ENCODE measurements at regions not wholly inside any gene's neighbourhood (a gene's known extent, or its start where the extent isn't known, plus 50 kb on each side); places are given as distances from the start of the nearest gene placed in this dataset.

GRCh38 chr20:40865095-40865494 is 163.5 kb upstream of the TOP1 start:
- ChIA-PET CTCF (ENCODE audit: low intra/inter-chr PET ratio) (no interaction called here), POLR2A (no interaction called here)
- no peaks in the 10 kb centered on the region; the same call in 1 of the 2 replicates for H4K20me1 ChIP-seq (replicated peaks; ENCODE audit: control insufficient read depth, insufficient read depth, low read length)
- WGBS (ENCODE audit: insufficient coverage, low coverage, missing lambda C conversion rate), result 4% methylated on average over 2 of the region's 3 CpGs
- BruUV-seq (replicated peaks), result no TSS peak
- no peaks in the 10 kb centered on the region for H3K36me3 ChIP-seq (ENCODE audit: control insufficient read depth, insufficient read depth, low read length)
- no peak overlapping the region for H2AFZ ChIP-seq (ENCODE audit: low read depth, low read length)
- no peak for DNase-seq (ENCODE audit: extremely low read depth in 1 of 4, low spot score in 3 of 4)
- TF ChIP-seq E4F1 (CRISPR knock-in tag; IDR thresholded peaks at IDR 0.05; ENCODE audit: borderline replicate concordance), result no peak
- TF ChIP-seq ZBTB26 (CRISPR knock-in tag; IDR thresholded peaks at IDR 0.05), result no peak
- no peak for TF ChIP-seq ZNF263 (CRISPR knock-in tag; IDR thresholded peaks at IDR 0.05; ENCODE audit: borderline replicate concordance)
- in situ Hi-C loops (cut with MboI), result no loop called here
- no peaks in the 10 kb centered on the region for H3K9me1 ChIP-seq (ENCODE audit: control insufficient read depth, insufficient read depth, low read length)
- H3K4me2 ChIP-seq (ENCODE audit: insufficient read depth, low read length), result no peak overlapping the region
- H3K4me3 ChIP-seq, result no peak overlapping the region
- H3K27me3 ChIP-seq (ENCODE audit: control insufficient read depth in 2 of 2, insufficient read depth in 2 of 2, low read length in 2 of 2), result peaks cover 0 to 20% of the 10 kb centered on the region in 2 experiments; a peak in 1 of 5 replicates
- ATAC-seq, result no peak
- H3K4me1 ChIP-seq (replicated peaks in 1 of 2; ENCODE audit: control insufficient read depth in 2 of 2, insufficient read depth in 2 of 2, low read length in 2 of 2), result no peaks in the 10 kb centered on the region
- H3K79me2 ChIP-seq (ENCODE audit: control insufficient read depth, insufficient read depth, low read length), result no peaks in the 10 kb centered on the region
- intact Hi-C loops (cut with micrococcal nuclease), result no loop called here
- no peaks in the 10 kb centered on the region for H3K9me3 ChIP-seq (replicated peaks; ENCODE audit: control insufficient read depth, insufficient read depth, low read depth, low read length)
- H3K9ac ChIP-seq (ENCODE audit: insufficient read depth in 1 of 2, low read depth in 2 of 2, low read length in 2 of 2), result no peak overlapping the region
- no peak overlapping the region for H3K27ac ChIP-seq (ENCODE audit: extremely low read depth, low read depth, low read length)
- FAIRE-seq, result no peak

All from K562 (cell line).